ENCODE measurements at regions not wholly inside any gene's neighbourhood (a gene's known extent, or its start where the extent isn't known, plus 50 kb on each side); places are given as distances from the start of the nearest gene placed in this dataset.
A peak's percentile ranks its signal among the peaks of the same experiment; 100 is the strongest.

GRCh38 chr13:70769817-70770216 lies 661.6 kb upstream of the KLHL1 start:
- peak; percentile 2 for DNase-seq
- no peaks in the 10 kb centered on the region for H3K9me3 ChIP-seq
- H3K36me3 ChIP-seq (replicated peaks in 1 of 2; ENCODE audit: control insufficient read depth in 1 of 2, insufficient read depth in 2 of 2, low read length in 1 of 2): no peaks in the 10 kb centered on the region
- peaks cover 0 to 14% of the 10 kb centered on the region in 2 experiments; a peak in 2 of 4 replicates for H3K4me1 ChIP-seq (ENCODE audit: control insufficient read depth in 1 of 2, insufficient read depth in 2 of 2, low read depth in 1 of 2, low read length in 1 of 2)
- ChIA-PET POLR2A (interaction anchor here (0.6 kb wide), 1 partner anchor 364 kb away, joined by 4 read pairs; no protein-coding TSS in a partner anchor), CTCF (no interaction called here)
- H3K27ac ChIP-seq (ENCODE audit: low read depth in 2 of 2, low read length in 1 of 2): peak overlapping the region in 1 of 2 experiments; percentile 83; a peak in 2 of 4 replicates
- no peaks in the 10 kb centered on the region for H3K9me2 ChIP-seq
- no peaks in the 10 kb centered on the region for H4K20me1 ChIP-seq (ENCODE audit: insufficient read depth)
- H3K9ac ChIP-seq: no peak overlapping the region
- WGBS (ENCODE audit: low lambda C conversion rate): 0% methylated on average over 1 of the region's 1 CpG
- H2AFZ ChIP-seq (ENCODE audit: low read depth): no peak overlapping the region
- TF ChIP-seq CHD2 (IDR thresholded peaks at IDR 0.05; ENCODE audit: low read length, partially characterized antibody) (peak; percentile 23), FOXJ3 (CRISPR knock-in tag; IDR thresholded peaks at IDR 0.05) (no peak), RCOR1 (IDR thresholded peaks at IDR 0.05; ENCODE audit: low read length) (peak; percentile 58; the same call in 1 of the 2 replicates), MXI1 (IDR thresholded peaks at IDR 0.05; ENCODE audit: low read depth, low read length) (peak; percentile 61; the same call in 1 of the 2 replicates), EZH2phosphoT487 (IDR thresholded peaks at IDR 0.05; ENCODE audit: borderline replicate concordance, low read depth) (no peak), TCF12 (IDR thresholded peaks at IDR 0.05) (0 out of 2 replicates have a peak, but pooled peaks have one; percentile 9), EP300 (IDR thresholded peaks at IDR 0.05; ENCODE audit: borderline replicate concordance in 1 of 2, low read depth in 1 of 2, low read length in 1 of 2) (peak in 1 of 2 experiments; percentile 84; a peak in 2 of 4 replicates), RAD21 (IDR thresholded peaks at IDR 0.05; ENCODE audit: low read length) (peak; percentile 38)
- H3K4me2 ChIP-seq: no peak overlapping the region
- H3K27me3 ChIP-seq (ENCODE audit: insufficient read depth): no peaks in the 10 kb centered on the region
- H3F3A ChIP-seq (replicated peaks; ENCODE audit: insufficient read depth): no peaks in the 10 kb centered on the region
- no peaks in the 10 kb centered on the region for H3K79me2 ChIP-seq (ENCODE audit: insufficient read depth)
- no peak overlapping the region for H3K4me3 ChIP-seq (ENCODE audit: low read depth in 2 of 2, low read length in 1 of 2)

GRCh38 chr13:70758932-70759331 lies 650.7 kb upstream of the KLHL1 start:
- H3K9ac ChIP-seq: no peak overlapping the region
- H3K4me1 ChIP-seq (ENCODE audit: control insufficient read depth in 1 of 2, insufficient read depth in 2 of 2, low read depth in 1 of 2, low read length in 1 of 2): peaks cover 0 to 7% of the 10 kb centered on the region in 2 experiments; a peak in 2 of 4 replicates
- CTCF ChIA-PET: no interaction called here
- no peak overlapping the region for H2AFZ ChIP-seq (ENCODE audit: low read depth)
- H3K79me2 ChIP-seq (ENCODE audit: insufficient read depth): no peaks in the 10 kb centered on the region
- H3K27me3 ChIP-seq (ENCODE audit: insufficient read depth): no peaks in the 10 kb centered on the region
- no peak for DNase-seq
- H3K36me3 ChIP-seq (replicated peaks in 1 of 2; ENCODE audit: control insufficient read depth in 1 of 2, insufficient read depth in 2 of 2, low read length in 1 of 2): no peaks in the 10 kb centered on the region
- no peaks in the 10 kb centered on the region for H3K9me2 ChIP-seq
- H3K4me3 ChIP-seq (ENCODE audit: low read depth in 2 of 2, low read length in 1 of 2): no peak overlapping the region
- no peaks in the 10 kb centered on the region for H3F3A ChIP-seq (replicated peaks; ENCODE audit: insufficient read depth)
- TF ChIP-seq GABPA (IDR thresholded peaks at IDR 0.05; ENCODE audit: low read depth) (no peak), FOXM1 (IDR thresholded peaks at IDR 0.05; ENCODE audit: low read depth) (no peak), SMC3 (IDR thresholded peaks at IDR 0.05; ENCODE audit: low read depth, low read length) (no peak), TAF1 (IDR thresholded peaks at IDR 0.05; ENCODE audit: borderline replicate concordance, low read depth, low read length) (no peak), FOSL2 (IDR thresholded peaks at IDR 0.05; ENCODE audit: borderline replicate concordance, low read depth) (no peak), ELF1 (IDR thresholded peaks at IDR 0.05) (no peak), POLR2AphosphoS5 (IDR thresholded peaks at IDR 0.05; ENCODE audit: low read depth, low read length) (no peak), NRF1 (IDR thresholded peaks at IDR 0.05; ENCODE audit: low read depth, low read length) (no peak), FOXJ3 (CRISPR knock-in tag; IDR thresholded peaks at IDR 0.05) (no peak), YY1 (IDR thresholded peaks at IDR 0.05; ENCODE audit: low read depth) (no peak), RCOR1 (IDR thresholded peaks at IDR 0.05; ENCODE audit: low read length) (no peak), CHD2 (IDR thresholded peaks at IDR 0.05; ENCODE audit: low read length, partially characterized antibody) (no peak), JUND (IDR thresholded peaks at IDR 0.05) (no peak), EZH2phosphoT487 (IDR thresholded peaks at IDR 0.05; ENCODE audit: borderline replicate concordance, low read depth) (no peak)
- TF ChIP-seq, protein P1, sequence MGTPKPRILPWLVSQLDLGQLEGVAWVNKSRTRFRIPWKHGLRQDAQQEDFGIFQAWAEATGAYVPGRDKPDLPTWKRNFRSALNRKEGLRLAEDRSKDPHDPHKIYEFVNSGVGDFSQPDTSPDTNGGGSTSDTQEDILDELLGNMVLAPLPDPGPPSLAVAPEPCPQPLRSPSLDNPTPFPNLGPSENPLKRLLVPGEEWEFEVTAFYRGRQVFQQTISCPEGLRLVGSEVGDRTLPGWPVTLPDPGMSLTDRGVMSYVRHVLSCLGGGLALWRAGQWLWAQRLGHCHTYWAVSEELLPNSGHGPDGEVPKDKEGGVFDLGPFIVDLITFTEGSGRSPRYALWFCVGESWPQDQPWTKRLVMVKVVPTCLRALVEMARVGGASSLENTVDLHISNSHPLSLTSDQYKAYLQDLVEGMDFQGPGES (IDR thresholded peaks at IDR 0.05; ENCODE audit: low read depth, low read length): no peak
- TF ChIP-seq, protein P2, sequence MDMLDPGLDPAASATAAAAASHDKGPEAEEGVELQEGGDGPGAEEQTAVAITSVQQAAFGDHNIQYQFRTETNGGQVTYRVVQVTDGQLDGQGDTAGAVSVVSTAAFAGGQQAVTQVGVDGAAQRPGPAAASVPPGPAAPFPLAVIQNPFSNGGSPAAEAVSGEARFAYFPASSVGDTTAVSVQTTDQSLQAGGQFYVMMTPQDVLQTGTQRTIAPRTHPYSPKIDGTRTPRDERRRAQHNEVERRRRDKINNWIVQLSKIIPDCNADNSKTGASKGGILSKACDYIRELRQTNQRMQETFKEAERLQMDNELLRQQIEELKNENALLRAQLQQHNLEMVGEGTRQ (IDR thresholded peaks at IDR 0.05; ENCODE audit: borderline replicate concordance, low read depth, low read length): no peak
- POLR2A ChIA-PET: no interaction called here
- H3K9me3 ChIP-seq: no peaks in the 10 kb centered on the region
- H3K4me2 ChIP-seq: no peak overlapping the region
- 71% methylated on average over 4 of the region's 4 CpGs for WGBS (ENCODE audit: low lambda C conversion rate)
- no peaks in the 10 kb centered on the region for H4K20me1 ChIP-seq (ENCODE audit: insufficient read depth)
- no peak overlapping the region for H3K27ac ChIP-seq (ENCODE audit: low read depth in 2 of 2, low read length in 1 of 2)
